Neuron (in vitro differentiated cells): ENCODE measurements at regions not wholly inside any gene's neighbourhood (a gene's known extent, or its start where the extent isn't known, plus 50 kb on each side); places are given as distances from the start of the nearest gene placed in this dataset.

Experiments used
- H2AFZ ChIP-seq: one replicate; pipeline ENCODE4 v1.6.1; 2013; ENCODE audit warnings: low read depth, mild to moderate bottlenecking, inconsistent platforms, low read length, moderate library complexity
- H3K27me3 ChIP-seq: one replicate; pipeline ENCODE4 v1.6.1; 2013; ENCODE audit warnings: low read length; ENCODE audit not compliant: insufficient read depth
- H3K36me3 ChIP-seq: one replicate; pipeline ENCODE4 v1.6.1; 2013; ENCODE audit warnings: low read length; ENCODE audit not compliant: insufficient read depth
- H3K4me1 ChIP-seq: one replicate; pipeline ENCODE4 v1.6.1; 2013; ENCODE audit warnings: low read length; ENCODE audit not compliant: insufficient read depth
- H3K4me3 ChIP-seq: 2 replicates; pipeline ENCODE4 v1.5.1; 2013; ENCODE audit warnings: mild to moderate bottlenecking, low read length, moderate library complexity
- H3K9me3 ChIP-seq: one replicate; pipeline ENCODE4 v1.6.1; 2013; ENCODE audit warnings: low read length

- Histone ChIP-seq H3K4me3 (no peak overlapping the region), H3K9me3 (no peaks in the 10 kb centered on the region), H3K36me3 (no peaks in the 10 kb centered on the region), H2AFZ (no peak overlapping the region), H3K4me1 (no peaks in the 10 kb centered on the region), H3K27me3 (no peaks in the 10 kb centered on the region)
Measured at GRCh38 chr15:62792986-62793751, 249.4 kb upstream of the TPM1 start.

- H2AFZ ChIP-seq = no peak overlapping the region
- H3K9me3 ChIP-seq = no peaks in the 10 kb centered on the region
- H3K36me3 ChIP-seq = no peaks in the 10 kb centered on the region
- H3K4me3 ChIP-seq = no peak overlapping the region
- H3K27me3 ChIP-seq = no peaks in the 10 kb centered on the region
- no peaks in the 10 kb centered on the region for H3K4me1 ChIP-seq
Measured at GRCh38 chr15:62793752-62794144, 248.8 kb upstream of the TPM1 start.

- Histone ChIP-seq H3K9me3 (no peaks in the 10 kb centered on the region), H3K4me3 (no peak overlapping the region), H2AFZ (no peak overlapping the region), H3K27me3 (no peaks in the 10 kb centered on the region), H3K4me1 (no peaks in the 10 kb centered on the region), H3K36me3 (no peaks in the 10 kb centered on the region)
Measured at GRCh38 chr15:62795171-62795570, 247.4 kb upstream of the TPM1 start.

DNA sequence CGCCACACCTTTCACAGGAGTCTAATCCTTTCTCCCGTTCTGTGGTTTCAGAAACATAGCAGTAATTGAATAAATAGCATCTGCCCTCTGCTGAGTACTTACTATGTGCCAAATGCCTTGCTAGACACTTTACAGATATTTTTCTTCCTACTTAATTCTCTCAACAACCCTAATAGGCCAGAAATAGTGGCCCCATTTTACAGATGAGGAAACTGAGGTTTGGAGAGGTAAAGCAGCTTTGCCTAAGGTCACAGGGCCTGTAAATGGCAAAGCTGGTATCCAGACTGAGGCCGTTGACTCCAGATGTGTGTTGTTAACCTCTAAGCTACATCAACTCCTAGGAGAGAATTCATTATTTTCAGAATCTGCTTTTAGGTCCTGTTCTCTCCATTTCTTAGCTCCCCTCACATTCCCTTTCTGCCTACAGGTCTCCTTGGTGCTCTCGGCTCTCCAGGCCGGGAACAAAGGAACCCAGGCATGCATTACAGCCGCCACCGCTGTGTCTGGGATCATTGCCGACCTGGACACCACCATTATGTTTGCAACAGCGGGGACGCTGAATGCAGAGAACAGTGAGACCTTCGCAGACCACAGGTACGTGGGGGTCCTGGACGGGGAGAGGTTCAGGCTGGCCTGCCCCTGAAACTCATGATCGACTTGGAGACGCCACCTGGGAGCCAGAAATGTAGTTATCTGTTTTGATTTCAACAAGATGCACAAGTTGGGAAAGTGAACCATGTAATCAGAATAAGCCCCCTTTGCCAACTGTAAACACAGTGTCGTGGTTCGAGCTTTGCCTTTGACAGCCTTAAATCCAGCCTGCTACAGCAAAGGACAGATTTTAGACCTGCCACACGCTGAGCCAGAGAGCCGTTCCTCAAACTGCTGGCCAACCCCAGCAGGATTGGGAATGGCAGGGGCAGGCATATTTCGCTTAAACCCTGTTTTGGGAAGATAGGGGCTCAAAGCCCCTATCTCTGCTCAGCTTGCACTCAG lies 246.5 kb upstream of the TPM1 start:
- H3K27me3 ChIP-seq = no peaks in the 10 kb centered on the region
- H3K36me3 ChIP-seq = no peaks in the 10 kb centered on the region
- no peaks in the 10 kb centered on the region for H3K9me3 ChIP-seq
- no peak overlapping the region for H3K4me3 ChIP-seq
- no peak overlapping the region for H2AFZ ChIP-seq
- no peaks in the 10 kb centered on the region for H3K4me1 ChIP-seq

GRCh38 chr15:62797171-62797570 lies 245.4 kb upstream of the TPM1 start:
- H3K4me1 ChIP-seq = no peaks in the 10 kb centered on the region
- H2AFZ ChIP-seq = no peak overlapping the region
- no peaks in the 10 kb centered on the region for H3K36me3 ChIP-seq
- H3K9me3 ChIP-seq = no peaks in the 10 kb centered on the region
- H3K27me3 ChIP-seq = no peaks in the 10 kb centered on the region
- no peak overlapping the region for H3K4me3 ChIP-seq

- Histone ChIP-seq H3K36me3 (no peaks in the 10 kb centered on the region), H2AFZ (no peak overlapping the region), H3K4me3 (no peak overlapping the region), H3K9me3 (no peaks in the 10 kb centered on the region), H3K27me3 (no peaks in the 10 kb centered on the region), H3K4me1 (peaks cover 4% of the 10 kb centered on the region)
Measured at GRCh38 chr15:62798536-62798935, 244.0 kb upstream of the TPM1 start.

GRCh38 chr15:62799037-62799436 lies 243.5 kb upstream of the TPM1 start:
- Histone ChIP-seq H3K36me3 (no peaks in the 10 kb centered on the region), H3K4me3 (no peak overlapping the region)

GRCh38 chr15:62799919-62800318 lies 242.6 kb upstream of the TPM1 start:
- H3K4me1 ChIP-seq = peaks cover 4% of the 10 kb centered on the region
- no peaks in the 10 kb centered on the region for H3K27me3 ChIP-seq
- H3K4me3 ChIP-seq = no peak overlapping the region
- H2AFZ ChIP-seq = no peak overlapping the region
- no peaks in the 10 kb centered on the region for H3K9me3 ChIP-seq
- H3K36me3 ChIP-seq = no peaks in the 10 kb centered on the region

More at GRCh38 chr15:62799037-62799436, 243.5 kb upstream of the TPM1 start:
- no peaks in the 10 kb centered on the region for H3K9me3 ChIP-seq
- H2AFZ ChIP-seq = no peak overlapping the region
- H3K4me1 ChIP-seq = peaks cover 4% of the 10 kb centered on the region
- H3K27me3 ChIP-seq = no peaks in the 10 kb centered on the region

- no peaks in the 10 kb centered on the region for H3K27me3 ChIP-seq
- peaks cover 9% of the 10 kb centered on the region for H3K4me1 ChIP-seq
- no peaks in the 10 kb centered on the region for H3K9me3 ChIP-seq
- no peak overlapping the region for H3K4me3 ChIP-seq
- H2AFZ ChIP-seq = no peak overlapping the region
- no peaks in the 10 kb centered on the region for H3K36me3 ChIP-seq
Measured at GRCh38 chr15:62802612-62803011, 239.9 kb upstream of the TPM1 start.

GRCh38 chr15:62803856-62804400 lies 238.6 kb upstream of the TPM1 start:
- Histone ChIP-seq H3K4me3 (no peak overlapping the region), H3K4me1 (peaks cover 21% of the 10 kb centered on the region), H3K27me3 (no peaks in the 10 kb centered on the region), H3K9me3 (no peaks in the 10 kb centered on the region), H3K36me3 (no peaks in the 10 kb centered on the region), H2AFZ (no peak overlapping the region)

DNA sequence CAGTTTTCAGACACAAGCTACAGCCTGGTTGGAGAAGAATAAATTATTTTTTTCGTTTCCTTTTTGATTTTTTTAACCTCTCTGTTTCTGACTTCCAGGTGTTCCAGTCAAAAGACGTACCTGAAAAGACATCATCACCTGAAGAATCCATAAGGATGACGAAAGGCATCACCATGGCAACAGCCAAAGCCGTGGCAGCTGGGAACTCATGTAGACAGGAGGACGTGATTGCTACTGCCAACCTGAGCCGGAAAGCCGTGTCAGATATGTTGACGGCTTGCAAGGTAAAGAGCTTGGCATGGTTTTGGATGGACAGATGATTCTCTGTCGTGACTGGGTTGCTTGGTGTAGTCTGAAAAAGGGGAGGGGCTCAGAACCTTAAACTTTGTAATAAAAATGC lies 237.0 kb upstream of the TPM1 start:
- H3K36me3 ChIP-seq = no peaks in the 10 kb centered on the region
- peaks cover 34% of the 10 kb centered on the region for H3K4me1 ChIP-seq
- no peaks in the 10 kb centered on the region for H3K27me3 ChIP-seq
- H3K4me3 ChIP-seq = no peak overlapping the region
- H3K9me3 ChIP-seq = no peaks in the 10 kb centered on the region
- no peak overlapping the region for H2AFZ ChIP-seq

DNA sequence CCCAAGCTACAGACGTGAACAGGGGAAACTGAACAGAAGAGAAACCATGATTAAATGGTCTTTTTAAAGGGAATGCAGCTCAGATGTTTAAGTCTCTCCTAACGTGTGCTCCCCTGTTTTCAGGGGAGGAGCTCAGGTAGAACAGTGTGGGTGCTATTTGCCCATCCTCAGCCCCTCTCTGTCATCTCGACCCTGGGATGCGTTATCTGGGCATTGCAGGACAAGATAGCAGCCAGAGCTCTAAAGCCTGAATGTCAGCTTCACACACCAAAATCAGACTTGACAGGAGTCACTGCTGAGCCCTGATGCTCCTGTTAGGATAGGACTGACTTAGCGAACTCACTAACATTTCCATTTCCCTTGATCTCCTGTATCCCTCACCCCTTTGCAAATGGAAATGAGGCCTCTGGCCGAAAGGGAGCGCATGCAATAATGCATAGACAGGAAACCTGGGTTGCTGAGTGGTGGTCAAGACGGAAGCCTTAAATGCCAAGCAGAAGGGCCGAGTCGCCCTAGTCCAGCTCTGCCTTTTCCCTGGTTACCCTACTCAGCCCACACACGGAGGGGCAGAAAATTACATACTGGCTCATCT lies 234.9 kb upstream of the TPM1 start:
- Histone ChIP-seq H3K27me3 (no peaks in the 10 kb centered on the region), H3K36me3 (no peaks in the 10 kb centered on the region), H3K4me3 (no peak overlapping the region), H3K9me3 (no peaks in the 10 kb centered on the region), H2AFZ (no peak overlapping the region), H3K4me1 (peaks cover 41% of the 10 kb centered on the region)
